IMR-90 (cell line): ENCODE measurements at regions not wholly inside any gene's neighbourhood (a gene's known extent, or its start where the extent isn't known, plus 50 kb on each side); places are given as distances from the start of the nearest gene placed in this dataset.

Experiments used
- ATAC-seq: fragments of 200-7000 bp; cut with Tn5 transposase; 2 replicates; pipeline ENCODE4 v1.9.1; 2020; ENCODE audit warnings: low read depth, mild to moderate bottlenecking, moderate library complexity
- BruUV-seq: library from RNA; stranded (reverse); fragments of 400-500 nt; replicated peaks from 2 replicates; lab custom pipeline; 2021; lab: Mats Ljungman, UMichigan
- CTCF ChIA-PET: fragments of 300-600 bp; formaldehyde crosslinking; extraction: SDS; loops from one replicate; lab custom pipeline; 2021; ENCODE audit warnings: antibody characterized with exemption; lab: Yijun Ruan, JAX
- POLR2A ChIA-PET: fragments of 300-600 bp; sonication (Branson Sonifier 250); formaldehyde crosslinking; loops from one replicate; lab custom pipeline; 2022; ENCODE audit warnings: antibody characterized with exemption; ENCODE audit not compliant: unreplicated experiment; lab: Charles Lee
- DNase-seq: peaks from one replicate; pipeline ENCODE4 v3.0.0; 2013
- H2AFZ ChIP-seq: replicated peaks from 2 replicates; pipeline ENCODE3; 2013; ENCODE audit warnings: low read length, mild to moderate bottlenecking; ENCODE audit not compliant: poor library complexity
- H2AK5ac ChIP-seq: 2 replicates; pipeline ENCODE4 v1.6.1; 2013; ENCODE audit warnings: low read depth, low read length, inconsistent platforms
- H2AK9ac ChIP-seq: replicated peaks from 2 replicates; pipeline ENCODE3; 2013; ENCODE audit warnings: mild to moderate bottlenecking, low read depth, low read length, moderate library complexity; ENCODE audit not compliant: poor library complexity
- H2BK120ac ChIP-seq: 2 replicates; pipeline ENCODE4 v1.6.1; 2013; ENCODE audit warnings: low read depth, low read length, inconsistent platforms
- H2BK15ac ChIP-seq: 3 replicates; pipeline ENCODE4 v1.6.1; 2013; ENCODE audit warnings: low read depth, low read length, inconsistent platforms
- H2BK20ac ChIP-seq: 2 replicates; pipeline ENCODE4 v1.6.1; 2013; ENCODE audit warnings: low read depth, mild to moderate bottlenecking, inconsistent platforms, low read length, moderate library complexity
- H2BK5ac ChIP-seq: 2 replicates; pipeline ENCODE4 v1.6.1; 2013; ENCODE audit warnings: mild to moderate bottlenecking, low read depth, low read length, inconsistent platforms; ENCODE audit not compliant: poor library complexity, severe bottlenecking
- H3K14ac ChIP-seq: replicated peaks from 2 replicates; pipeline ENCODE4 v1.6.1; 2013; ENCODE audit warnings: low read depth, low read length, inconsistent platforms
- H3K18ac ChIP-seq: 2 replicates; pipeline ENCODE4 v1.6.1; 2013; ENCODE audit warnings: low read depth, low read length, control low read depth
- H3K23ac ChIP-seq: 2 replicates; pipeline ENCODE4 v1.6.1; 2013; ENCODE audit warnings: low read depth, low read length, inconsistent platforms
- H3K27ac ChIP-seq: 2 replicates; pipeline ENCODE4 v1.5.1; 2013; ENCODE audit warnings: mild to moderate bottlenecking, control low read depth, low read length; ENCODE audit not compliant: insufficient read depth
- H3K27me3 ChIP-seq: 2 replicates; pipeline ENCODE4 v1.6.1; 2013; ENCODE audit warnings: low read length; ENCODE audit not compliant: control insufficient read depth, insufficient read depth
- H3K36me3 ChIP-seq: 2 replicates; pipeline ENCODE4 v1.6.1; 2013; ENCODE audit warnings: low read length, mixed read lengths; ENCODE audit not compliant: control insufficient read depth, insufficient read depth
- H3K4ac ChIP-seq: 2 replicates; pipeline ENCODE4 v1.6.1; 2013; ENCODE audit warnings: low read depth, low read length, inconsistent platforms
- H3K4me1 ChIP-seq: 2 replicates; pipeline ENCODE4 v1.6.1; 2013; ENCODE audit warnings: low read length, mixed read lengths; ENCODE audit not compliant: control insufficient read depth, insufficient read depth
- H3K4me2 ChIP-seq: 2 replicates; pipeline ENCODE4 v1.6.1; 2013; ENCODE audit warnings: low read depth, mild to moderate bottlenecking, control low read depth, low read length, moderate library complexity
- H3K4me3 ChIP-seq: 2 replicates; pipeline ENCODE4 v1.5.1; 2013; ENCODE audit warnings: low read depth, mild to moderate bottlenecking, control low read depth, low read length, moderate library complexity; ENCODE audit not compliant: insufficient read depth
- H3K56ac ChIP-seq: 2 replicates; pipeline ENCODE4 v1.6.1; 2013; ENCODE audit warnings: low read length, inconsistent platforms; ENCODE audit not compliant: insufficient read depth; ENCODE audit errors: extremely low read depth
- H3K79me1 ChIP-seq, 2 experiments: 2 replicates each; pipeline ENCODE4 v1.6.1; 2013; ENCODE audit warnings: low read length in 2 of 2, inconsistent platforms in 1 of 2, low read depth in 1 of 2
- H3K9ac ChIP-seq: 2 replicates; pipeline ENCODE4 v1.6.1; 2013; ENCODE audit warnings: low read depth, low read length, control low read depth
- H3K9me1 ChIP-seq: 2 replicates; pipeline ENCODE4 v1.6.1; 2013; ENCODE audit warnings: low read length, inconsistent platforms; ENCODE audit not compliant: insufficient read depth
- H3K9me3 ChIP-seq: 2 replicates; pipeline ENCODE4 v1.6.1; 2013; ENCODE audit warnings: low read length; ENCODE audit not compliant: control insufficient read depth, insufficient read depth
- H4K20me1 ChIP-seq: 2 replicates; pipeline ENCODE4 v1.6.1; 2013; ENCODE audit warnings: low read length, inconsistent platforms; ENCODE audit not compliant: insufficient read depth
- H4K5ac ChIP-seq: 2 replicates; pipeline ENCODE4 v1.6.1; 2013; ENCODE audit warnings: mild to moderate bottlenecking, low read depth, low read length, control low read depth
- H4K8ac ChIP-seq, 2 experiments: 2 replicates each; pipeline ENCODE4 v1.6.1; 2013; ENCODE audit warnings: low read depth in 2 of 2, low read length in 2 of 2, control low read depth in 1 of 2, inconsistent platforms in 1 of 2
- H4K91ac ChIP-seq: 2 replicates; pipeline ENCODE4 v1.6.1; 2013; ENCODE audit warnings: low read depth, low read length, inconsistent platforms; ENCODE audit not compliant: insufficient read depth
- RAD21 ChIP-seq: IDR thresholded peaks from 2 replicates; pipeline ENCODE4 v1.6.1; 2012; ENCODE audit warnings: low read length, improper control_type of control experiment
- WGBS, 2 experiments: methylation state at CpG; one replicate each; pipeline versions ENCODE4 v1.1.5 to v1.1.7; 2013; ENCODE audit warnings: missing lambda C conversion rate in 2 of 2; ENCODE audit not compliant: insufficient read length in 1 of 2; ENCODE audit errors: extremely low coverage in 2 of 2; 5-methylcytosine and 5-hydroxymethylcytosine counted together
- dilution Hi-C: fragments of 300-500 bp; cut with HindIII; formaldehyde crosslinking; loops from one replicate; pipeline ENCODE4 v1.14.3; 2018; ENCODE audit warnings: low sequenced_read_pairs; ENCODE audit not compliant: unreplicated experiment
- in situ Hi-C: fragments of 300-500 bp; cut with MboI; formaldehyde crosslinking; loops from 3 replicates; pipeline ENCODE4 v1.14.3; 2019; ENCODE audit warnings: low sequenced_read_pairs, inconsistent platforms, mixed read lengths
- intact Hi-C: fragments of 100-400 bp; cut with micrococcal nuclease; formaldehyde crosslinking; loops from 2 replicates; pipeline ENCODE4 v1.10.0; 2022

- no peak overlapping the region for H4K8ac ChIP-seq
- no peak overlapping the region for H3K27ac ChIP-seq
- H2BK120ac ChIP-seq: no peak overlapping the region
- CTCF ChIA-PET: interaction anchor here (0.5 kb wide), 1 partner anchor 21 kb away, joined by 4 read pairs; no protein-coding TSS in a partner anchor
- DNase-seq (no peak), ATAC-seq (no peak)
- no peak overlapping the region for H3K9ac ChIP-seq
- H3K56ac ChIP-seq: no peak overlapping the region
- no peak overlapping the region for H3K14ac ChIP-seq
- no peak overlapping the region for H2AK9ac ChIP-seq
- BruUV-seq: no TSS peak
- H3K27me3 ChIP-seq: no peaks in the 10 kb centered on the region; the same call in 1 of the 2 replicates
- peak overlapping the region; percentile 15 for H2AFZ ChIP-seq
- intact Hi-C loops (no loop called here), dilution Hi-C loops (no loop called here), in situ Hi-C loops (no loop called here)
- no peak overlapping the region for H3K23ac ChIP-seq
- H3K9me1 ChIP-seq: 0 out of 2 replicates have a peak, but pooled peaks cover 6% of the 10 kb centered on the region
- H4K20me1 ChIP-seq: no peaks in the 10 kb centered on the region
- no peaks in the 10 kb centered on the region for H3K4me1 ChIP-seq
- H2BK20ac ChIP-seq: no peak overlapping the region
- H3K4me2 ChIP-seq: no peak overlapping the region
- no peak overlapping the region for H3K4me3 ChIP-seq
- H3K36me3 ChIP-seq: no peaks in the 10 kb centered on the region
- H3K79me1 ChIP-seq: no peaks in the 10 kb centered on the region
- WGBS, 2 experiments: 67% methylated on average over 7 of the region's 13 CpGs; no CpG with 5 or more reads in 1 of the 2 experiments
- H3K4ac ChIP-seq: no peak overlapping the region
- no peak overlapping the region for H2BK15ac ChIP-seq
- no peak overlapping the region for H2BK5ac ChIP-seq
- no peak for TF ChIP-seq RAD21
- H2AK5ac ChIP-seq: no peak overlapping the region
- peaks cover 6% of the 10 kb centered on the region; the same call in 1 of the 2 replicates for H3K9me3 ChIP-seq
- H3K18ac ChIP-seq: no peak overlapping the region
- POLR2A ChIA-PET: no interaction called here
- H4K91ac ChIP-seq: no peak overlapping the region
- H4K5ac ChIP-seq: no peak overlapping the region
These were observed 228.7 kb downstream of the SOX9 start for GRCh38 chr17:72349491-72349995.
